ENCODE measurements at regions not wholly inside any gene's neighbourhood (a gene's known extent, or its start where the extent isn't known, plus 50 kb on each side); places are given as distances from the start of the nearest gene placed in this dataset.
"Not testable (repeated sequence)": the region's sequence is repeated elsewhere in the genome, so short reads cannot be mapped to it uniquely, and the experiment has no call there.

DNA sequence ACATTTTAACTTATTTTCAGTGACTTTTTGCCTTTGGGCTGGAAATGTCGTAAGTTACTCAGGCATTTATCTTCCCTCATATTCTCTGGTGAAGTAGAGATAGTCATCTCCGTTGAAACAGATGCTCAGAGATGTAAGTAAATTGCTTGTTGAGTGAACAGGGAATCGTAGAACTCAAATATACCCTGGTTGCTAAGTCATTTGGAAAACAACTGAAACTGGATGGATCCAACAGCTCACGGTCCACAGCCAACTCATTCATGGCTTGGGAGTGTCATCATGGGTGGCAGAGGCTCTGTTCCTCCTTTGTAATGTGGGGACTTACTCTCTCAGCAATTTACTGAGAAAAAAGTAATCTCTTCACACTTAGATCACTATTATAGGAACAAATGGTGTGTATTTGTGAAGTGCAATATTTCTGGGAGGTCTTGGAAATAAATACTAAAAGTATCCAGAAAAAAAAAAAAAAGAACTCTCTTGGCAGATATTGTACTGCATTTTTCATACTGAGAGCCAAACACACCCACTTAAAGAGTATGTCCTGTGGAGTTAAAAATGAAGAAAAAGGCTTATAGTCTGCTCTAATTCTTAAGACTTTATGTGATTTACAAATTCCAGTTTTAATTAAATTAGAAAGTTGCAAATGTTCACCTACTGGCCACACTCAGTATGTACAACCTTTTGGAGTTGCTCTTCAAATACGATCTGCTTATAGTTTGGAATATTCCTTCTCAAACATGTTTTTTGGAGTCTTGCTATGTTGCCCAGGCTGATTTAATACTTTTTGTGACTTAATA lies 107.4 kb downstream of the LEPR start:
- no peak for DNase-seq

DNA sequence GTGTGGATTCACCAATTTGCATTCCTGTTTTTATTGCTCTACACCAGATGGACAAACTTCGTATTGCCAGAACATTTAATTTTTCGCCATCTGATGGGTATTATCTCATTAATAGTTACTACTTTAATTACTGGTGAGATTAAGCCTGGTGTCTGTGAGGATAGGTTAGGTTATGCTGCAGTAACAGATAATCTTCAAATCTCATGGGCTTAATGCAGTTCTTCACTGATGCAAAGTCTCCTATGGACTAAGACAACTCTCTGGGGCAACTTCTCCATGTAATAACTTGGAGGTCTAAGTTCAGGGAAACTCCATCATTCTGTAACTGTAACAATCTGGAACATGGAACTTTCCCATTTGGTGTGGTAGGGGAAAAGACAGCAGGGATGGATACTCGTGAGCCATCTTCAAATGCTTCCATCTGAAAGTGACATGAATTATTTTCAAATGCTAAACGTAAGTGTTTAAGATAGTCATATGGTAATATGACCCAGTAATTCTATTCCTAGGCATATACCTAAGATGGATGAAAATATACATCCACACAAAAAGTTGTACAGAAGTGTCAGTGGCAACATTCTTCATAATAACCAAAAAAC lies 111.6 kb downstream of the LEPR start:
- no peak for DNase-seq

DNA sequence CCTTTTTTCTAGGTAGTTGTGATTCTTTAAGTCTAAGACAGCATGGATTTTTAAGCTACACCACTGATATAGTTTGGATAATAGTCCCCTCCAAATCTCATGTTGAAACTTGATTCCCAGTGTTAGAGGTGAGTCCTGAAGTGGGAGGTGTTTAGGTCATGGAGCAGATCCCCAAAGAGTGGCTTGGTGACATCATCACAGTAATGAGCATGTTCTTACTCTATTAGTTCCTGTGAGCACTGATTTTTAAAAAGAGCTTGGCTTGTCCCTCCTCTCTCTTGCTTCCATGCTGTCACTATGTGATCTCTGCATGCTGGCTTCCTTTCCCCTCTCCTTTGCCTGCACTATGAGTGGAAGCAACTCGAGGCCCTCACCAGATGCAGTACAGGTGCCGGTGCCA lies 115.5 kb downstream of the LEPR start:
- no peak for DNase-seq

DNA sequence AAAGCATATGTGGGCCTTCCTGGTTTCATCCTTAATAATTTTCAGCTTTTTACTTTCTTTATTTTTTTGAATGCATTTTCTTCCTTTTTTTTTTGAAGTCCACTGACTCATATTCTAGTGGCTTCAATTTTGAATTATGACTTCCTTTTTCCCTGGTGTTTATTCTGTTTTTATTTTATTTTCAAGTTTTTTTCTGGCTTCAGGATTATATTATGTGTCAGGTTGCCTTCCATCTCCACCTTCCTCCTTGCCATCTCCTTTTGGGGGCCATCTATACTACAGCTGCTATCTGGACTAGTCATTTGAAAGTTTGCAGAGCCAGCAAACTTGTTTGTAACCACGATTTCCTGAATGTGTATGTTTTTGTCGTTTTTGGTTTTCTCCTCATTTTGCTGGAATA lies 117.6 kb downstream of the LEPR start:
- DNase-seq: no peak

DNA sequence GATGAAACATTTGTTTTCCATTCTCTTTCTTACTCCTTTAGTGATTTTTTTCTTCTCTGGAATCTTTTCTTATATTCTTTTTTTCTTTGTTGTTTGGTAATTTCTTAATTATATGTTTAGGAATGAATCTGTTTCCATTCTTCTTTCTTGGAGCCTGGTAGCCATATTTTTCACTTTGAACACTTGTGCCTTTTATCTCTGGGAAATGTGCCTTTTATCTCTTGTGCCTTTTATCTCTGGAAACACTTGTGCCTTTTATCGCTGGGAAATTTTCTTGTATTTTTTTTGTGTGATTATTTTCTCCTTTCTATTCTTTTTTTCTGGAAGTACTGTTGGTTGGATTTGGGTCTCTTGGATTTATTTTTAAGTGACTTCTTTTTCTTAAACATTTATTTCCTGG lies 118.2 kb downstream of the LEPR start:
- DNase-seq: no peak

DNA sequence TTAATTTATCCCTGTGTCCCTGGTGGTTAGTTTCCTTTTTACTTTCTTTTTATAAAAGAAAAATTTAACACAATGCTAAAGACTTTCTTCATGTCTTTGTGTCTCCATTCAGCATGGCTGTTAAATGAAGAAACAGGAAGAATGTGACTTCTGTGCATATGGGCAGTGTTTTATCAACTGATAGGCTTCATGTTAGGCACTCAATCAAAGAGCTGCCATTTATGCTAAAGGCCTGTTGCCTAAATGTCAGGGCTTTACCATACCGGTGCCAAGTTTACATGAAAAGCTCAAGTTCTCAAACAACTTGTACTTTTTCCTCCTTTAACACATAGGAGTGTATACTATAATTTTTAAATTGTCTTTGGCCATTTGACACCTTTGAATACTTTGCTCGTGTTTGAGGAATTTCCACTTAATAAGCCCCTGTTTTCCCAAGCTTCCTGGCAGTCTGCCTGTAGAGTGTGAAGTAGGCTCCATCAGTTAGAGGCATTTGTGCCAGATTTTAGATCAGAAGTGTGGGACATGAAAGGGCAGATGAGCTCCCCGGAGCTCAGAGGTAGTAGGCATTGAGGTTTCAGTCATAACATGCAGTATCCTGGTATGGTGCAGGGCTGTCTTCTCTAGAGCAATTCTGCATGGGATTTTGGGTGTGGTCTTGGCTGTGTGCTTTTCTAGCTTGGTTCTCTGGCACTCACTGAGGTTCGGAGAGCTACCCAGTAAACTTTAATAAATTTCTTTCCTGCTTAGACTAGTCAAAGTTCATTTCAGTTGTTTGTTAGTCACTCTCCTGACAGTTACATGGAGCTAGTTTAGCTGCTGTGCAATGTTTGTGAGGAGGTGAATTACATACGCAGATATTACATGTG lies 119.0 kb downstream of the LEPR start:
- no peak for DNase-seq

DNA sequence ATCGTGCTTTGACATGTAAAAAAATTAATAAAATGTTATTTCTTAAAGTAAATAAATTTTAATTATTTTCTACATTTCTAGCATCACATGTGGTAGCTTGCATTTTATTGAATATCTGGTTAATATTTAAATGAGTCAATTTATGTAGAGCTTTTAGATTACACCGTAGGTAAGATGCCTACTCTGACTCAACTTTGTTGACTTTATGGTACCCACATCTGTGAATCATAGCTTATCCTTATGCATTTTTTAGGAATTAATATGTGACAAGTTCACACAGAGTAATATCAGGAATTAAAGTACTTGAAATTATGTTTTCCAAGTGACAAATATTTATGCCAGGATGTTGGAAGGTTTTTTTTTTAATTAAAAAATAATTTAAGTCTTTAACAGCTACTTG lies 120.7 kb downstream of the LEPR start:
- no peak for DNase-seq

DNA sequence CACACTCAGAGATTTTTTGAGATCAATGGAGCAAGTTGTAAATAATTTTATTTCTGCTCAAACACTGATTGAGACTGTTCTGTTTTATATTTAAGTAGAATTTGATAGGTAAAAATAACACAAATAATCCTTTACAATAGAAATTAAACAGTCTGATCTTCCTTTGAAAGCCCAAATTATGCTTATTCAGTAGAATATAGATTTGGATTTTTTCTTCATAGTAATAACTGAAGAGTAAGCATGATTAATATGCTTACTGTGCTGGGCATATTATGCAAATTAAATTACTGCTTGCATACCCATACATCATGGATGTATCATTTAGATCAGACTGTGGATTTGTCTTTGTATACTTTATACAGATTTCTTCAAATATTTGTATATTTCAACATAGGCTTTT lies 121.4 kb downstream of the LEPR start:
- DNase-seq: no peak

DNA sequence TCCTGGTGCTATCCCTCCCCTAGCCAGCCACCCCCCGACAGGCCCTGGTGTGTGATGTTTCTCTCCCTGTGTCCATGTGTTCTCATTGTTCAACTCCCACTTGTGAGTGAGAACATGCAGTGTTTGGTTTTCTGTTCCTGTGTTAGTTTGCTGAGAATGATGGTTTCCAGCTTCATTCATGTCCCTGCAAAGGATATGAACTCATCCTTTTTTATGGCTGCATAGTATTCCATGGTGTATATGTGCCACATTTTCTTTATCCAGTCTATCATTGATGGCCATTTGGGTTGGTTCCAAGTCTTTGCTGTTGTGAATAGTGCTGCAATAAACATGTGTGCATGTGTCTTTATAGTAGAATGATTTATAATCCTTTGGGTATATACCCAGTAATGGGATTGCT lies 122.1 kb downstream of the LEPR start:
- DNase-seq: not testable (repeated sequence)

DNA sequence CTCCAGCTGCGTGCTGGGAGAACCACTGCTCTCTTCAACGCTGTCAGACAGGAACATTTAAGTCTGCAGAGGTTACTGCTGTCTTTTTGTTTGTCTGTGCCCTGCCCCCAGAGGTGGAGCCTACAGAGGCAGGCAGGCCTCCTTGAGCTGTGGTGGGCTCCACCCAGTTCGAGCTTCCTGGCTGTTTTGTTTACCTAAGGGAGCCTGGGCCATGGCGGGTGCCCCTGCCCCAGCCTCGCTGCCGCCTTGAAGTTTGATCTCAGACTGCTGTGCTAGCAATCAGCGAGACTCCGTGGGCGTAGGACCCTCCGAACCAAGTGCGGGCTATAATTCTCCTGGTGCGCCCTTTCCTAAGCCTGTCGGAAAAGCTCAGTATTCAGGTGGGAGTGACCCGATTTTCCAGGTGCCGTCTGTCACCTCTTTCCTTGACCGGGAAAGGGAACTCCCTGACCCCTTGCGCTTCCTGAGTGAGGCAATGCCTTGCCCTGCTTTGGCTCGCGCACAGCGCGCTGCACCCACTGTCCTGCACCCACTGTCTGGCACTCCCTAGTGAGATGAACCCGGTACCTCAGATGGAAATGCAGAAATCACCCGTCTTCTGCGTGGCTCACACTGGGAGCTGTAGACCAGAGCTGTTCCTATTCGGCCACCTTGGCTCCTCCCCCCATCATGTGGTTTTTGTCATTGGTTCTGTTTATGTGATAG lies 130.0 kb downstream of the LEPR start:
- not testable (repeated sequence) for DNase-seq

DNA sequence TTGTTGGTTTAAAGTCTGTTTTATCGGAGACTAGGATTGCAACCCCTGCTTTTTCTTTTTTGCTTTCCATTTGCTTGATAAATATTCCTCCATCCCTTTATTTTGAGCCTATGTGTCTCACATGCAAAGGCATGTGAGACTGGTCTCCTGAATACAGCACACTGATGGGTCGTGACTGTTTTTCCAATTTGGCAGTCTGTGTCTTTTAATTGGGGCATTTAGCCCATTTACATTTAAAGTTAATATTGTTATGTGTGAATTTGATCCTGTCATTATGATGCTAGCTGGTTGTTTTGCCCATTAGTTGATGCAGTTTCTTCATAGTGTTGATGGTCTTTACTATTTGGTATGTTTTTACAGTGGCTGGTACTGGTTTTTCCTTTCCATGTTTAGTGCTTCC lies 132.0 kb downstream of the LEPR start:
- DNase-seq: not testable (repeated sequence)

DNA sequence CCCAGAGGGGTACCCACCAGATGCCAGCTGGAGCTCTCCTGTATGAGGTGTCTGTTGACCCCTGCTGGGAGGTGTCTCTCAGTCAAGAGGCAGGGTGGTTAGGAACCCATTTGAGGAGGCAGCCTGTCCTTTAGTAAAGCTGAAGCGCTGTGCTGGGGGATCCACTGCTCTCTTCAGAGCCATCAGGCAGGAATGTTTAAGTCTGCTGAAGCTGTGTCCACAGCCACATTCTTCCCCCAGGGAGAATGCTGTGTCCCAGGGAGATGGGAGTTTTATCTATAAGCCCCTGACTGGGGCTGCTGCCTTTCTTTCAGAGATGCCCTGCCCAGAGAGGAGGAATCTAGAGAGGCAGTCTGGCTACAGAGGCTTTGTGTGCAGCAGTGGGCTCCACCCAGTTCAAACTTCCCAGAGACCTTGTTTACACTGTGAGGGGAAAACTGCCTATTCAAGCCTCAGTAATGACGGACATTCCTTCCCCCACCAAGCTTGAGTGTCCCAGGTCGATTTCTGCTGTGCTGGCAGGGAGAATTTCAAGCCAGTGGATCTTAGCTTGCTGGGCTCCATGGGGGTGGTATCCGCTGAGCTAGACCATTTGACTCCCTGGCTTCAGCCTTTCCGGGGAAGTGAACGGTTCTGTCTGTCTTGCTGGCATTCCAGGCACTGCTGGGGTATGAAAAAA lies 133.8 kb downstream of the LEPR start:
- not testable (repeated sequence) for DNase-seq

DNA sequence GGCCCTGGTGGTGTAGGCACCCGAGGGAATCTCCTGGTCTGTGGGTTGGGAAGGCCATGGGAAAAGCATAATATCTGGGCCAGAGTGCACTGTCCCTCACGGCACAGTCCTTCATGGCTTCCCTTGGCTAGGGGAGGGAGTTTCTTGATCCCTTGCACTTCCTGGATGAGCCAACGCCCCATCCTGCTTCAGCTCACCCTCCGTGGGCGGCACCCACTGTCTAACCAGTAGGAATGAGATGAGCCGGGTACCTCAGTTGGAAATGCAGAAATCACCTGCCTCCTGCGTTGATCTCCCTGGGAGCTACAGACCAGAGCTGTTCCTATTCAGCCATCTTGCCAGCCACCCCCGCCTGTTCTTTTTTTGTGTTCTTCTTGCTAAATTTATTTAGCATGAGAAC lies 134.4 kb downstream of the LEPR start:
- no peak for DNase-seq

DNA sequence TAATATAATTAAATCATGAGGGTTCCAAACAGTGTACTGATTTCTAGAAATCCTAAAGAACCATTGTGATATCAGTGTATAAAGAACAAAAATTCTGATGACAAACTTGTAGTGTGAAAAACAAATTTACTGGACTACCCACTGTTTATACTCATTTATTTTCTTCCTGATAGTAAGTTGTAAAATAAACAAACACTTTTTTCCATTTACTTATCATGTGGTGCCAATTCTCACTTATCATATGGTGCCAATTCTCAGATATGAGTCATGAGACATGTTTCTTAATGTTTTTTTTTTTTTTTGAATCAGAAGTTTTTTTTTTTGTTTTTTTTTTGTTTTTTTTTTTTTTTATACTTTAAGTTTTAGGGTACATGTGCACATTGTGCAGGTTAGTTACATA lies 137.7 kb downstream of the LEPR start:
- DNase-seq: no peak

DNA sequence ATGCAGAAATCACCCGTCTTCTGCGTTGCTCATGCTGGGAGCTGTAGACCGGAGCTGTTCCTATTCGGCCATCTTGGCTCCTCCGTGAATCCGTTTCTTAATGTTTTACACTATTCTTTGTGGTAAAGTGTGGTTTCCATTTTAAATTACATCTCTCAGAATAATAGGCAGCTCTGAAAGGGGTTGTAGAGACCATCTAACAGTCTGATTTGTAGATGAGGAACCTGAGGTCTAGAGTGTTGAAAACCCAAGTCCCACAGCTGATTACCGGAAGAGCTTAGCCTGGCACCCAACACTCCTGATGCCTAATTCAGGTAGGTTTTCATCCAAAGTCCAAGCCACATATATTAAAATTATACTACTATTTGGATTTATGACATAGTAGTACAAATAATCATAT lies 144.0 kb downstream of the LEPR start:
- DNase-seq: no peak

DNA sequence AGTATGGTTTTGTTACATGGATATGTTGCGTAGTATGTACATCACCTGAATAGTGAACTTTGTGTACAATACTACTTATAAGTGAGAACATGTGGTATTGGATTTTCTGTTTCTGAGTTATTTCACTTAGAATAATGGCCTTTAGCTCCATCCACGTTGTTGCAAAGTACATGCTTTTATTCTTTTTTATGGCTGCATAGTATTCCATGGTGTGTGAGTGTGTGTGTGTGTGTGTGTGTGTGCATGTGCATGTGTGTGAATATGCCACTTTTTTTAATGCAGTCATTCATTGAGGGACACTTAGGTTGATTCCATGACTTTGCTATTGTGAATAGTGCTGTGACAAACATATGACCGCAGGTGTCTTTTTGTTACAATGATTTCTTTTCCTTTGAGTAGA lies 147.8 kb downstream of the LEPR start:
- DNase-seq: no peak

DNA sequence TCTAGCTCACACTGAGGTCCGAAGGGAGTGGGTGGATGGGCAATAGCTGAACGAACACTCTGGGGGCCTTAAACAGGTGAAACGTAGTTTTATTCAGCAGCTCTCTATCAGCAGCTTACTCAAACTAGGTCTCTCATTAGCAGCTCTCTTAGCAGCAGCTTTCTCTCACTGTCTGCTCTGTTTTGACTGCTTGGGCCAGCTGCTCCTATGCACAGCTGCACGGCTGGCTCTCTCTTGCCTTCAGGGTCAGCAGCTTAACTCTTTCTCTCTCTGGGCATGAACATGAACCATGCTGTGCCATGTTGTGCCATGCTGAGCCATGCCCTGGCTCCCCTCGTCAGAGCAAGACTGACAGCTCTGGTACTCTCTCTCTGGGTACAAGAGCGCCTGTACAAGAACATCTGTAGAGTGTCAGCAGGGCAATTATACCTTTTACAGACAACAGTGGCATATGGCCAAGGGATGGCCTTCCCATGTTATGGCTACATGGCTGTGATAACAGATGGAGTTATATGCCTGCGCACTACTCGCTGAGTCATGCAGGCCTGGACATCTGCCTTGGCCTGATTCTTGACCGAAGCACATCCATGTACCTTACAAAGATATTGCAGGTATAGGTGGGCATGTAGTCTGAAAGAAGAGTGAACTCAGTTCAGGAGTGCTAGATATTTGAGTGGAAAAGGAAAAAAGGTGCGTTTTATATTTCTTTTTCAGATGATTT lies 152.4 kb downstream of the LEPR start:
- DNase-seq: no peak

DNA sequence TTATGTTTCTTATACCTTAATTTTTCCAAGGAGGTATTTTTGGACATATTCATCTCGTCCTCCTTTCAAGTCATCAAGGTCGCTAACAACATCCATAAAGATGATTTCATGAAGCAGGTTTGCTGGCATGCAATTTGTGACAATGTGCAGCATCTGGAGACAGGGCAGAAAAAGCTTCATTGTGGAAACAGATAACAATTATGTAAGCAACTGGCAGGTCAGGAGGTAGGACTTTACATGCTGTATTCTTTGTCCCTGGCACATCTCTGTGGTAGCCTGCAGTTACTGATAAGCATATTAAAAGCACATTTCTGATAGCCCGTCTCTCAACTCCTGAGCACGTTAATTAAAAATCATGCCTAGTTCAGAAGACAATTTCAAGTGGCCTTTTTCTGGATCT lies 156.8 kb downstream of the LEPR start:
- no peak for DNase-seq

DNA sequence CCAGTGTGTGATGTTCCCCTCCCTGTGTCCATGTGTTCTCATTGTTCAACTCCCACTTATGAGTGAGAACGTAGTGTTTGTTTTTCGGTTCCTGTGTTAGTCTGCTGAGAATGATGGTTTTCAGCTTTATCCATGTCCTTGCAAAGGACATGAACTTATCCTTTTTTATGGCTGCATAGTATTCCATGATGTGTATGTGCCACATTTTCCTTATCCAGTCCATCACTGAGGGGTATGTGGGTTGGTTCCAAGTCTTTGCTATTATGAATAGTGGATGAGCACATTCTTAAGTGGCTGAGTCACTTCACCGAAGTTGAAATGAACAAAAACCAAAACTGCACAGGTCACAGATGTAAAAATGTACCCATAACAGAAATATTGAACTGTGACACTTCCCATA lies 157.5 kb downstream of the LEPR start:
- not testable (repeated sequence) for DNase-seq

DNA sequence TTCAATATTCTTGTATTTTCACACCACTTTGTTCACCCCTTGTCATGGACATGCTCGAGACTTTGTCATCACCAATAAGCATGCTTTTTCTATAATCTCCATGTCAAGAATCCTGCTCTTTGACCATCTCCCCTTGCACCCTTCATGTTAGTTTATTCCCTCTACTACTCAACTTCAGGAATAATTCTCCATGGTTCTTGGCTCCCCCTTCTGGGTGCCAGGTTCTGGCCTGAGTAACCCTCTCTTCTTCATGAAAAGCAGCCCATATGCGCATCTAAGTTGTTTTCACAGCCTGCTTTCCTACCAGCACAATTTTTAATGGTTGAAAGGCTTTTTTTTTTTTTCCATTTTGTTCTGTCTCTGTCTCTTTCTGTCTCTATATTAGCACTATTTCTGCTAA lies 160.7 kb downstream of the LEPR start:
- DNase-seq: no peak

DNA sequence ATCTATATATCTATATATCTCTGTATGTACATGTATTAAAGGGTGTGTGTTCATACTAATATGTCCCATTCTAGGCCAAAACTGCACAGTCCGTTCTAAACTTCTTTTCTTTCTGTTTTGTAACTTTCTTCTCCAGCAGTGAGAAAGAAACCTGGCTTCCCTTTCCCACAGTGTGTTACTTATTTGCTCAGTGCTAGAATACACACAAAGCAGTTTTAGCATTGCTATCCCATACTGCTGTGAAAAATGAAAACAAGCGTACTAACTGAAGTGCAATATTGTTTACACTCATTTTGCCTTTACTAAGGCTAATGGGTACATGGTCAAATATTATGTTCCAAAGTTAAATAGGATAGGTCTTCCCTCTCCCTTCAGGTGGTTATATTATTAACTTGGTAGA lies 163.9 kb downstream of the LEPR start:
- DNase-seq: no peak

DNA sequence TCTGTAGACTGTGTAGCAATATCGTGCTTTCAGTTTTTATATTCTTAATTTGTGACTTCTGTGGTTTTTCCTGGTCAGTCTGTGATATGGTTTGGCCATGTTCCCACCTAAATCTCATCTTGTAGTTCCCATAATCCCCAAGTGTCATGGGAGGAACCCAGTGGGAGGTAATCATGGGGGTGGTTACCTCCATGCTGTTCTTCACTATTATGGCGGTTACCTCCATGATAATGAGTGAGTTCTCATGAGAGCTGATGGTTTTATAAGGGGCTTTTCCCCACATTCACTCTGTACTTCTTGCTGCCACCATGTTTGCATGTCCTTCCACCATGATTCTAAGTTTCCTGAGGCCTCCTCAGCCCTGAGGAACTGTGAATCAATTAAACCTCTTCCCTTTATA lies 169.8 kb downstream of the LEPR start:
- DNase-seq: no peak
